Inferior parietal cortex (tissue), 1 donor: ENCODE measurements at regions not wholly inside any gene's neighbourhood (a gene's known extent, or its start where the extent isn't known, plus 50 kb on each side); places are given as distances from the start of the nearest gene placed in this dataset.

Experiments
- DNase-seq: peaks from one replicate; pipeline ENCODE4 v3.0.0-alpha.2; 2016; ENCODE audit errors: extremely low spot score

GRCh38 chr6:3593161-3593560 is 136.3 kb upstream of the SLC22A23 start:
- DNase-seq, result no peak

- DNase-seq, result no peak
These were observed 135.6 kb upstream of the SLC22A23 start for GRCh38 chr6:3592371-3592941.

GRCh38 chr6:3591970-3592369 is 135.1 kb upstream of the SLC22A23 start:
- DNase-seq, result no peak

- DNase-seq, result no peak
These were observed 130.8 kb upstream of the SLC22A23 start for GRCh38 chr6:3587660-3588059.

- no peak for DNase-seq
These were observed 128.6 kb upstream of the SLC22A23 start for GRCh38 chr6:3585320-3585935.

GRCh38 chr6:3584606-3585005 is 127.8 kb upstream of the SLC22A23 start:
- no peak for DNase-seq

- no peak for DNase-seq
These were observed 124.6 kb upstream of the SLC22A23 start for GRCh38 chr6:3581469-3581868.

- DNase-seq, result no peak
These were observed 122.9 kb upstream of the SLC22A23 start for GRCh38 chr6:3579652-3580175.

- no peak for DNase-seq
These were observed 122.1 kb upstream of the SLC22A23 start for GRCh38 chr6:3578981-3579380.

- DNase-seq, result no peak
These were observed 120.7 kb upstream of the SLC22A23 start for GRCh38 chr6:3577517-3577916.

- no peak for DNase-seq
These were observed 118.9 kb upstream of the SLC22A23 start for GRCh38 chr6:3575701-3576100.

- DNase-seq, result no peak
These were observed 118.3 kb upstream of the SLC22A23 start for GRCh38 chr6:3575166-3575565.

- DNase-seq, result no peak
These were observed 116.8 kb upstream of the SLC22A23 start for GRCh38 chr6:3573670-3574069.

GRCh38 chr6:3571836-3572235 is 115.0 kb upstream of the SLC22A23 start:
- no peak for DNase-seq

GRCh38 chr6:3571250-3571681 is 114.4 kb upstream of the SLC22A23 start:
- no peak for DNase-seq

GRCh38 chr6:3569816-3570215 is 113.0 kb upstream of the SLC22A23 start:
- no peak for DNase-seq

GRCh38 chr6:3568396-3569082 is 111.7 kb upstream of the SLC22A23 start:
- DNase-seq, result no peak

- DNase-seq, result no peak
These were observed 110.0 kb upstream of the SLC22A23 start for GRCh38 chr6:3566812-3567211.

- DNase-seq, result no peak
These were observed 108.4 kb upstream of the SLC22A23 start for GRCh38 chr6:3565291-3565690.

- no peak for DNase-seq
These were observed 104.9 kb upstream of the SLC22A23 start for GRCh38 chr6:3561725-3562124.

- no peak for DNase-seq
These were observed 103.4 kb upstream of the SLC22A23 start for GRCh38 chr6:3560211-3560610.

GRCh38 chr6:3559561-3559960 is 102.7 kb upstream of the SLC22A23 start:
- no peak for DNase-seq

GRCh38 chr6:3557336-3557735 is 100.5 kb upstream of the SLC22A23 start:
- DNase-seq, result no peak
